Upper lobe of right lung (tissue), 1 donor: ENCODE measurements at regions not wholly inside any gene's neighbourhood (a gene's known extent, or its start where the extent isn't known, plus 50 kb on each side); places are given as distances from the start of the nearest gene placed in this dataset.
"Not testable (repeated sequence)": the region's sequence is repeated elsewhere in the genome, so short reads cannot be mapped to it uniquely, and the experiment has no call there.

Experiments
- ATAC-seq: fragments of 200-7000 bp; cut with Tn5 transposase; one replicate; pipeline ENCODE4 v1.9.1; 2020; ENCODE audit warnings: mild to moderate bottlenecking, moderate library complexity
- DNase-seq: peaks from one replicate; pipeline ENCODE4 v3.0.0-alpha.2; 2020
- H3K27ac ChIP-seq: fragments of 200-600 bp; one replicate; pipeline ENCODE4 v1.8.0; 2022
- H3K27me3 ChIP-seq: fragments of 200-600 bp; one replicate; pipeline ENCODE4 v1.8.0; 2022; ENCODE audit warnings: mild to moderate bottlenecking
- H3K36me3 ChIP-seq: fragments of 200-600 bp; one replicate; pipeline ENCODE4 v1.8.0; 2022
- H3K4me1 ChIP-seq: fragments of 200-600 bp; one replicate; pipeline ENCODE4 v1.8.0; 2022
- H3K4me3 ChIP-seq: fragments of 200-600 bp; one replicate; pipeline ENCODE4 v1.8.0; 2022; ENCODE audit warnings: mild to moderate bottlenecking
- H3K9me3 ChIP-seq: fragments of 200-600 bp; one replicate; pipeline ENCODE4 v1.8.0; 2022
- intact Hi-C: fragments of 100-400 bp; cut with DNase I; formaldehyde crosslinking; loops from one replicate; pipeline ENCODE4 v1.11.0; 2022
- TF ChIP-seq, protein P1 (sequence below): fragments of 200-600 bp; IDR thresholded peaks from one replicate; pipeline ENCODE4 v1.8.0; 2022; ENCODE audit warnings: antibody characterized with exemption
- donor health status: DM: no; HTN: yes; CAD: no; lungs with severe emphysema.

DNA sequence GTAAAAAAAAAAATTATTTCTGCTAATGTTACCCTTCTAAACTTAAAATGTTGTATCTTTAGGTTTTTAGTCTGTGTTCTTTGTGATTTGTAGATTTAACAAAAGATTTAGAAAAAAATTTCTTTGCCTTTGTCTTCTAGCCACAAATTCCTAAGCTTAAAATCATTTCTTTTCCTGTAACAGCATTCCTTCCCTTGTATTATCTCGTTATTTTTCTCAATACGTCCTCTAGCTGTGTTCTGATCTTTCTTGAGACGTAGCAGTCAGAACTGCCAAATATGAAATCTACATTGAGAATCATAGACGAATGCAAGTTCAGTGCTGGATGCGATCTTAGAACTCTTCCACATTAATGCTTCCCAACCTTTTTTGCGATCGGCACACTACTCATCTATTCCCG lies 283.1 kb downstream of the UTRN start:
- TF ChIP-seq, protein P1, sequence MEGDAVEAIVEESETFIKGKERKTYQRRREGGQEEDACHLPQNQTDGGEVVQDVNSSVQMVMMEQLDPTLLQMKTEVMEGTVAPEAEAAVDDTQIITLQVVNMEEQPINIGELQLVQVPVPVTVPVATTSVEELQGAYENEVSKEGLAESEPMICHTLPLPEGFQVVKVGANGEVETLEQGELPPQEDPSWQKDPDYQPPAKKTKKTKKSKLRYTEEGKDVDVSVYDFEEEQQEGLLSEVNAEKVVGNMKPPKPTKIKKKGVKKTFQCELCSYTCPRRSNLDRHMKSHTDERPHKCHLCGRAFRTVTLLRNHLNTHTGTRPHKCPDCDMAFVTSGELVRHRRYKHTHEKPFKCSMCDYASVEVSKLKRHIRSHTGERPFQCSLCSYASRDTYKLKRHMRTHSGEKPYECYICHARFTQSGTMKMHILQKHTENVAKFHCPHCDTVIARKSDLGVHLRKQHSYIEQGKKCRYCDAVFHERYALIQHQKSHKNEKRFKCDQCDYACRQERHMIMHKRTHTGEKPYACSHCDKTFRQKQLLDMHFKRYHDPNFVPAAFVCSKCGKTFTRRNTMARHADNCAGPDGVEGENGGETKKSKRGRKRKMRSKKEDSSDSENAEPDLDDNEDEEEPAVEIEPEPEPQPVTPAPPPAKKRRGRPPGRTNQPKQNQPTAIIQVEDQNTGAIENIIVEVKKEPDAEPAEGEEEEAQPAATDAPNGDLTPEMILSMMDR: no peak
- DNase-seq: no peak
- H3K27me3 ChIP-seq: no peaks in the 10 kb centered on the region
- H3K4me3 ChIP-seq: no peak overlapping the region
- no peak for ATAC-seq
- no peaks in the 10 kb centered on the region for H3K9me3 ChIP-seq
- intact Hi-C loops: no loop called here
- H3K36me3 ChIP-seq: peaks cover 19% of the 10 kb centered on the region
- H3K27ac ChIP-seq: no peak overlapping the region
- H3K4me1 ChIP-seq: no peaks in the 10 kb centered on the region

DNA sequence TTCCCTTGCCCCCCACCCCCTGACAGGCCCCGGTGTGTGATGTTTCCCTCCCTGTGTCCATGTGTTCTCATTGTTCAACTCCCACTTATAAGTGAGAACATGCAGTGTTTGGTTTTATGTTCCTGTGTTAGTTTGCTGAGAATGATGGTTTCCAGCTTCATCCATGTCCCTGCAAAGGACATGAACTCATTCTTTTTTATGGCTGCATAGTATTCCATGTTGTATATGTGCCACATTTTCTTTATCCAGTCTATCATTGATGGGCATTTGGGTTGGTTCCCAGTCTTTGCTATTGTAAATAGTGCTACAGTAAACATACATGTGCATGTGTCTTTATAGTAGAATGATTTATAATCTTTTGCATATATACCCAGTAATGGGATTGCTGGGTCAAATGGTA lies 287.4 kb downstream of the UTRN start:
- H3K4me1 ChIP-seq, H3K9me3 ChIP-seq, H3K27ac ChIP-seq, H3K27me3 ChIP-seq, DNase-seq, ATAC-seq, H3K4me3 ChIP-seq, intact Hi-C loops: not testable (repeated sequence)
- H3K36me3 ChIP-seq: peaks cover 30% of the 10 kb centered on the region

DNA sequence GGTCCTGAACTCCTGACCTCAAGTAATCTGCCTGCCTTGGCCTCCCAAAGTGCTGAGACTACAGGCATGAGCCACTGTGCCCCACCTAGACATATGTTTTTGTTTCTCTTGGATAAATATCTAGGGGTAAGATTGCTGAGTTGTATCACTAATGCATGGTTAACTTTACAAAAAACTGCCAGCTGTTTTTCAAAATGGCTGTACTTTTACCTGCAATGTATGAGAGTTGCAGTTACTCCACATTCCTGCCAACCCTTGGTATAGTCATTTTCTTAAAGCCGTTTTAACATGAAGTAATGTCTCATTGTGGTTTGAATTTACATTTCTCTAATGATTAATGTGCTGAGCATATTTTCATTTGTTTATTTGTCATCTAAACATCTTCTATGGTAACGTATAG lies 289.7 kb downstream of the UTRN start:
- no peaks in the 10 kb centered on the region for H3K4me1 ChIP-seq
- H3K27me3 ChIP-seq: no peaks in the 10 kb centered on the region
- ATAC-seq: no peak
- intact Hi-C loops: no loop called here
- H3K9me3 ChIP-seq: no peaks in the 10 kb centered on the region
- DNase-seq: no peak
- TF ChIP-seq, protein P1: no peak
- H3K36me3 ChIP-seq: peaks cover 37% of the 10 kb centered on the region
- H3K27ac ChIP-seq: no peak overlapping the region
- no peak overlapping the region for H3K4me3 ChIP-seq

DNA sequence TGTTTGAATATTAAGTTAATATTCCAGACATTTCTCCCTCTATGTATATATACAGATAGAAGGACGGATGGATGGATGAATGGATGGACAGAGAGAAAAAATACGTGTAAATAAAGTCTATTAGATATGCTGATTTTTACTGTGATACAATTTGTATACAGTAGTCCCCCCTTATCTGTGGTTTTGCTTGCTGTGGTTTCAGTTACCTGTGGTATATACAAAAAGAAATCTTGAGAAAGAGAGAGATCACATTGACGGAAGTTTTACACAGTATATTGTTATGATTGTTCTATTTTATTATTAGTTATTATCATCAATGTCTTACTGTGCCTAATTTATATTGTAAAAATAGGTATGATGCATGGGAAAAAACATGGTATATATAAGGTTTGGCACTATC lies 290.2 kb downstream of the UTRN start:
- TF ChIP-seq, protein P1: no peak
- no peaks in the 10 kb centered on the region for H3K9me3 ChIP-seq
- ATAC-seq (no peak), DNase-seq (no peak)
- H3K36me3 ChIP-seq: peaks cover 37% of the 10 kb centered on the region
- H3K27ac ChIP-seq: no peak overlapping the region
- H3K4me1 ChIP-seq: no peaks in the 10 kb centered on the region
- intact Hi-C loops: no loop called here
- H3K27me3 ChIP-seq: no peaks in the 10 kb centered on the region
- no peak overlapping the region for H3K4me3 ChIP-seq

DNA sequence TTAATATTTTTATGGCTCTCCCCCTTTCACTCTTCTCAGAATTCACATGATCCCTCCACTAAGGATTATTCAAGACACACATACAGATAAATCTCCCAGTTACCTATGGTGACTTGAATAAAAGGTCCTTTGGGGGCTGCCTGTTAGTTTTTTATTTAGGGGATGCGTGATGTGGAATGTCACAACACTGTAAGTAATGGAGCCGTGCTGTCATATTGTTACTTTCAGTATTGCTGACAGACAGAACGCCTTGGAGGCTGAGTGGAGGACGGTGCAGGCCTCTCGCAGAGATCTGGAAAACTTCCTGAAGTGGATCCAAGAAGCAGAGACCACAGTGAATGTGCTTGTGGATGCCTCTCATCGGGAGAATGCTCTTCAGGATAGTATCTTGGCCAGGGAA lies 291.7 kb downstream of the UTRN start:
- TF ChIP-seq, protein P1: no peak
- DNase-seq (no peak), ATAC-seq (no peak)
- Histone ChIP-seq H3K4me3 (no peak overlapping the region), H3K4me1 (no peaks in the 10 kb centered on the region), H3K27ac (no peak overlapping the region), H3K9me3 (no peaks in the 10 kb centered on the region), H3K27me3 (no peaks in the 10 kb centered on the region), H3K36me3 (peaks cover 40% of the 10 kb centered on the region)
- intact Hi-C loops: no loop called here

DNA sequence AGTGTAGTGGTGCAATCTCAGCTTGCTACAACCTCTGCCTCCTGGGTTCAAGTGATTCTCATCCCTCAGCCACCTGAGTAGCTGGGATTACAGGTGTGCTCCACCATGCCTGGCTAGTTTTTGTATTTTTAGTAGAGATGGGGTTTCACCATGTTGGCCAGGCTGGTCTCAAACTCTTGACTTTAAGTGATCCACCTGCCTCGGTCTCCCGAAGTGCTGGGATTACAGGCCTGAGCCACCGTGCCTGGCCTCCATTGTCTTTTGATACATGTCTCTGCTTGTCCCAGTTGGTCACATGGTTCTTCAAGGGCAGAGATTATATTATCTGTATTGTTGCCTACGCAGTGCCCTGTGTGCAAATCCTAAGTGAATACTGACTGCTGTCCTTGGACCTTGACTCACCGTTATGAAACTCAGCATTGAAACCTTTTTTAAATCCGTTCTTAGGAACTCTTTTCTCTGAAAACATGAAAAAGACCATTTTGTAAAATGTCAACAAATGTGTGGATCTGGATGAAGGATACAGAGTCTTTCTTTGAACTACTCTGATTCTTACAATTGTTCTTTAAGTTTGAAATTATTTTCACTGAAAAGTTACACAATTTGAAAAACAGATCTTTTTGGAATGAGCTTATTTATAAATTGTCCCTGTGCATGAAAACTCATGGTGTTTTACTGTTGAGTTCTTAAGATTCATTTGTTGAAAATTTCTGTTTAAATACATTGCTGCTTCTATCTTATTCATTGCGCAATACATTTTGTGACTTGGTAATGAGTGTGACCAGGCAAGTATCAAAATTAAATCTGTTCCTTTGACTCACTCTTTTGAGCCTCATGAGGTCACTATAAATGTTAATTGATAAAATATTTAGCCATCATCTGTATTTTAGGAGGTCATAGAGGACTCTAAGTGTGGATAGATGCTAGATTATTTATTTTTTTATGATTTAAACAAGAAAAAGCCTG lies 293.5 kb downstream of the UTRN start:
- no peak for DNase-seq
- Histone ChIP-seq H3K36me3 (peaks cover 40% of the 10 kb centered on the region), H3K4me3 (no peak overlapping the region), H3K4me1 (peaks cover 18% of the 10 kb centered on the region), H3K27me3 (no peaks in the 10 kb centered on the region), H3K9me3 (no peaks in the 10 kb centered on the region), H3K27ac (no peak overlapping the region)
- TF ChIP-seq, protein P1: no peak
- ATAC-seq: no peak
- intact Hi-C loops: no loop called here
